ENCODE measurements at regions not wholly inside any gene's neighbourhood (a gene's known extent, or its start where the extent isn't known, plus 50 kb on each side); places are given as distances from the start of the nearest gene placed in this dataset.
"Not testable (repeated sequence)": the region's sequence is repeated elsewhere in the genome, so short reads cannot be mapped to it uniquely, and the experiment has no call there.

- DNase-seq, result no peak
These were observed 428.6 kb downstream of the SLITRK1 start for GRCh38 chr13:83453723-83454122.

GRCh38 chr13:83453300-83453699, 429.0 kb downstream of the SLITRK1 start:
- DNase-seq, result no peak

GRCh38 chr13:83452292-83452950, 429.9 kb downstream of the SLITRK1 start:
- DNase-seq, result no peak

GRCh38 chr13:83450591-83450990, 431.7 kb downstream of the SLITRK1 start:
- DNase-seq, result no peak

- no peak for DNase-seq
These were observed 432.4 kb downstream of the SLITRK1 start for GRCh38 chr13:83449668-83450395.

- no peak for DNase-seq
These were observed 441.8 kb downstream of the SLITRK1 start for GRCh38 chr13:83440465-83440864.

GRCh38 chr13:83439464-83439863, 442.8 kb downstream of the SLITRK1 start:
- not testable (repeated sequence) for DNase-seq

GRCh38 chr13:83423861-83424260, 458.4 kb downstream of the SLITRK1 start:
- DNase-seq, result no peak

- no peak for DNase-seq
These were observed 458.9 kb downstream of the SLITRK1 start for GRCh38 chr13:83423381-83423780.

GRCh38 chr13:83414393-83414792, 467.9 kb downstream of the SLITRK1 start:
- no peak for DNase-seq

GRCh38 chr13:83386609-83387008, 495.7 kb downstream of the SLITRK1 start:
- DNase-seq, result no peak

- DNase-seq, result no peak
These were observed 503.4 kb downstream of the SLITRK1 start for GRCh38 chr13:83378908-83379307.

- DNase-seq, result no peak
These were observed 504.8 kb downstream of the SLITRK1 start for GRCh38 chr13:83377491-83377890.

- DNase-seq, result no peak
These were observed 509.5 kb downstream of the SLITRK1 start for GRCh38 chr13:83372786-83373185.

- DNase-seq, result no peak
These were observed 516.6 kb downstream of the SLITRK1 start for GRCh38 chr13:83365723-83366122.

- no peak for DNase-seq
These were observed 527.2 kb downstream of the SLITRK1 start for GRCh38 chr13:83355041-83355440.

GRCh38 chr13:83352391-83352790, 529.9 kb downstream of the SLITRK1 start:
- no peak for DNase-seq

GRCh38 chr13:83350569-83350968, 531.7 kb downstream of the SLITRK1 start:
- DNase-seq, result no peak

GRCh38 chr13:83344518-83344917, 537.8 kb downstream of the SLITRK1 start:
- no peak for DNase-seq

- DNase-seq, result no peak
These were observed 542.1 kb downstream of the SLITRK1 start for GRCh38 chr13:83340170-83340569.

- DNase-seq, result no peak
These were observed 548.5 kb downstream of the SLITRK1 start for GRCh38 chr13:83333614-83334388.

- DNase-seq, result no peak
These were observed 549.5 kb downstream of the SLITRK1 start for GRCh38 chr13:83332751-83333150.

- no peak for DNase-seq
These were observed 555.2 kb downstream of the SLITRK1 start for GRCh38 chr13:83327091-83327490.

Measured in T-helper 1 cell (primary cell).